PFSK-1 (cell line): ENCODE measurements at regions not wholly inside any gene's neighbourhood (a gene's known extent, or its start where the extent isn't known, plus 50 kb on each side); places are given as distances from the start of the nearest gene placed in this dataset.

Experiments used
- FOXP2 ChIP-seq: optimal IDR thresholded peaks from 2 replicates; pipeline ENCODE3; 2011; ENCODE audit warnings: borderline replicate concordance, control low read depth, inconsistent platforms; ENCODE audit not compliant: insufficient read depth; ENCODE audit errors: extremely low read length, extremely low read depth
- POLR2AphosphoS5 ChIP-seq: IDR thresholded peaks from 2 replicates; pipeline ENCODE4 v1.6.1; 2012; ENCODE audit warnings: low read depth, mild to moderate bottlenecking, control low read depth, low read length, moderate library complexity
- REST ChIP-seq, 2 experiments: IDR thresholded peaks; 2 replicates each; pipeline versions ENCODE4 v1.6.1 to v1.8.0; 2011 to 2012; ENCODE audit warnings: low read depth in 2 of 2, low read length in 2 of 2, control low read depth in 1 of 2, inconsistent platforms in 1 of 2, mild to moderate bottlenecking in 1 of 2, moderate library complexity in 1 of 2; ENCODE audit not compliant: insufficient read depth in 1 of 2
- SIN3A ChIP-seq: IDR thresholded peaks from 2 replicates; pipeline ENCODE4 v1.6.1; 2012; ENCODE audit warnings: mild to moderate bottlenecking, low read length, moderate library complexity, borderline replicate concordance; ENCODE audit not compliant: insufficient read depth
- TAF1 ChIP-seq: IDR thresholded peaks from 2 replicates; pipeline ENCODE4 v1.6.1; 2012; ENCODE audit warnings: low read length, control low read depth, borderline replicate concordance; ENCODE audit not compliant: insufficient read depth

- TF ChIP-seq REST (IDR thresholded peaks at IDR 0.05; ENCODE audit: insufficient read depth in 1 of 2, low read depth in 2 of 2, low read length in 2 of 2) (no peak), FOXP2 (no peak), TAF1 (no peak), POLR2AphosphoS5 (no peak), SIN3A (no peak)
Observed at GRCh38 chr3:78049521-78049920, 1009.6 kb downstream of the ROBO2 start.

- TF ChIP-seq REST (IDR thresholded peaks at IDR 0.05; ENCODE audit: insufficient read depth in 1 of 2, low read depth in 2 of 2, low read length in 2 of 2), result no peak
- TF ChIP-seq TAF1, result no peak
- no peak for TF ChIP-seq POLR2AphosphoS5
Observed at GRCh38 chr3:78050276-78051065, 1010.6 kb downstream of the ROBO2 start.

- TF ChIP-seq TAF1 (no peak), FOXP2 (no peak), POLR2AphosphoS5 (no peak)
Observed at GRCh38 chr3:78052746-78053145, 1012.8 kb downstream of the ROBO2 start.

GRCh38 chr3:78066287-78066686 lies 1026.4 kb downstream of the ROBO2 start:
- TF ChIP-seq TAF1 (no peak), SIN3A (no peak), FOXP2 (no peak), REST (IDR thresholded peaks at IDR 0.05; ENCODE audit: insufficient read depth in 1 of 2, low read depth in 2 of 2, low read length in 2 of 2) (no peak), POLR2AphosphoS5 (no peak)

GRCh38 chr3:78070188-78070587 lies 1030.3 kb downstream of the ROBO2 start:
- TF ChIP-seq TAF1 (no peak), FOXP2 (no peak), REST (IDR thresholded peaks at IDR 0.05; ENCODE audit: insufficient read depth in 1 of 2, low read depth in 2 of 2, low read length in 2 of 2) (no peak), SIN3A (no peak), POLR2AphosphoS5 (no peak)
